Left ventricle myocardium inferior (tissue), 1 donor: ENCODE measurements at regions not wholly inside any gene's neighbourhood (a gene's known extent, or its start where the extent isn't known, plus 50 kb on each side); places are given as distances from the start of the nearest gene placed in this dataset.

Experiments
- DNase-seq: peaks from one replicate; pipeline ENCODE4 v3.0.0-alpha.2; 2020
- H3K27ac ChIP-seq: fragments of 200-600 bp; replicated peaks from 2 replicates; pipeline ENCODE4 v1.8.0; 2021
- H3K27me3 ChIP-seq: fragments of 200-600 bp; 2 replicates; pipeline ENCODE4 v1.8.0; 2021; ENCODE audit warnings: low read depth
- H3K36me3 ChIP-seq: fragments of 200-600 bp; 2 replicates; pipeline ENCODE4 v1.8.0; 2021
- H3K4me1 ChIP-seq: fragments of 200-600 bp; 2 replicates; pipeline ENCODE4 v1.8.0; 2021
- H3K4me3 ChIP-seq: fragments of 200-600 bp; 2 replicates; pipeline ENCODE4 v1.8.0; 2021; ENCODE audit warnings: mild to moderate bottlenecking, moderate library complexity
- H3K9me3 ChIP-seq: fragments of 200-600 bp; replicated peaks from 2 replicates; pipeline ENCODE4 v1.8.0; 2021
- CTCF ChIP-seq: fragments of 200-600 bp; IDR thresholded peaks from 2 replicates; pipeline ENCODE4 v1.8.0; 2021; ENCODE audit warnings: antibody characterized with exemption, mild to moderate bottlenecking, borderline replicate concordance
- intact Hi-C: fragments of 100-400 bp; cut with micrococcal nuclease; formaldehyde crosslinking; loops from one replicate; pipeline ENCODE4 v1.11.0; 2022
- donor health status: DM: no; HTN: yes; CAD: no; lungs with severe emphysema.

GRCh38 chrX:115898382-115899001, 272.1 kb upstream of the AGTR2 start:
- Histone ChIP-seq H3K9me3 (no peaks in the 10 kb centered on the region), H3K36me3 (no peaks in the 10 kb centered on the region), H3K4me1 (no peaks in the 10 kb centered on the region), H3K4me3 (no peak overlapping the region), H3K27ac (no peak overlapping the region), H3K27me3 (no peaks in the 10 kb centered on the region)
- intact Hi-C loops: no loop called here
- TF ChIP-seq CTCF: no peak
- DNase-seq: no peak

- H3K27me3 ChIP-seq: no peaks in the 10 kb centered on the region
- no peaks in the 10 kb centered on the region for H3K4me1 ChIP-seq
- H3K27ac ChIP-seq: no peak overlapping the region
- DNase-seq: no peak
- TF ChIP-seq CTCF: no peak
- no peaks in the 10 kb centered on the region for H3K36me3 ChIP-seq
- H3K9me3 ChIP-seq: no peaks in the 10 kb centered on the region
- intact Hi-C loops: no loop called here
- H3K4me3 ChIP-seq: no peak overlapping the region
Measured at GRCh38 chrX:115900425-115900824, 270.1 kb upstream of the AGTR2 start.

GRCh38 chrX:115901241-115901640, 269.3 kb upstream of the AGTR2 start:
- Histone ChIP-seq H3K27me3 (no peaks in the 10 kb centered on the region), H3K4me3 (no peak overlapping the region), H3K4me1 (no peaks in the 10 kb centered on the region), H3K27ac (no peak overlapping the region), H3K36me3 (no peaks in the 10 kb centered on the region), H3K9me3 (no peaks in the 10 kb centered on the region)
- no peak for TF ChIP-seq CTCF
- intact Hi-C loops: no loop called here
- no peak for DNase-seq

GRCh38 chrX:115902995-115903394, 267.5 kb upstream of the AGTR2 start:
- no peak for DNase-seq
- TF ChIP-seq CTCF: no peak
- H3K4me1 ChIP-seq: no peaks in the 10 kb centered on the region
- no peaks in the 10 kb centered on the region for H3K9me3 ChIP-seq
- intact Hi-C loops: no loop called here
- H3K27ac ChIP-seq: no peak overlapping the region
- no peaks in the 10 kb centered on the region for H3K36me3 ChIP-seq
- H3K27me3 ChIP-seq: no peaks in the 10 kb centered on the region
- no peak overlapping the region for H3K4me3 ChIP-seq

- intact Hi-C loops: no loop called here
- H3K9me3 ChIP-seq: peaks cover 7% of the 10 kb centered on the region
- no peak overlapping the region for H3K27ac ChIP-seq
- TF ChIP-seq CTCF: no peak
- no peaks in the 10 kb centered on the region for H3K36me3 ChIP-seq
- no peak for DNase-seq
- H3K4me1 ChIP-seq: no peaks in the 10 kb centered on the region
- H3K4me3 ChIP-seq: no peak overlapping the region
- no peaks in the 10 kb centered on the region for H3K27me3 ChIP-seq
Measured at GRCh38 chrX:115906276-115906675, 264.3 kb upstream of the AGTR2 start.
